GM12874 (cell line): ENCODE measurements at regions not wholly inside any gene's neighbourhood (a gene's known extent, or its start where the extent isn't known, plus 50 kb on each side); places are given as distances from the start of the nearest gene placed in this dataset.

Experiments used
- TF ChIP-seq, protein P1 (sequence below): IDR thresholded peaks from 2 replicates; pipeline ENCODE4 v1.5.1; 2011; ENCODE audit warnings: low read depth, mild to moderate bottlenecking, control low read depth, low read length, moderate library complexity; ENCODE audit not compliant: insufficient read depth

GRCh38 chr20:53742685-53743081, 149.0 kb upstream of the ZNF217 start:
- TF ChIP-seq, protein P1, sequence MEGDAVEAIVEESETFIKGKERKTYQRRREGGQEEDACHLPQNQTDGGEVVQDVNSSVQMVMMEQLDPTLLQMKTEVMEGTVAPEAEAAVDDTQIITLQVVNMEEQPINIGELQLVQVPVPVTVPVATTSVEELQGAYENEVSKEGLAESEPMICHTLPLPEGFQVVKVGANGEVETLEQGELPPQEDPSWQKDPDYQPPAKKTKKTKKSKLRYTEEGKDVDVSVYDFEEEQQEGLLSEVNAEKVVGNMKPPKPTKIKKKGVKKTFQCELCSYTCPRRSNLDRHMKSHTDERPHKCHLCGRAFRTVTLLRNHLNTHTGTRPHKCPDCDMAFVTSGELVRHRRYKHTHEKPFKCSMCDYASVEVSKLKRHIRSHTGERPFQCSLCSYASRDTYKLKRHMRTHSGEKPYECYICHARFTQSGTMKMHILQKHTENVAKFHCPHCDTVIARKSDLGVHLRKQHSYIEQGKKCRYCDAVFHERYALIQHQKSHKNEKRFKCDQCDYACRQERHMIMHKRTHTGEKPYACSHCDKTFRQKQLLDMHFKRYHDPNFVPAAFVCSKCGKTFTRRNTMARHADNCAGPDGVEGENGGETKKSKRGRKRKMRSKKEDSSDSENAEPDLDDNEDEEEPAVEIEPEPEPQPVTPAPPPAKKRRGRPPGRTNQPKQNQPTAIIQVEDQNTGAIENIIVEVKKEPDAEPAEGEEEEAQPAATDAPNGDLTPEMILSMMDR = no peak

DNA sequence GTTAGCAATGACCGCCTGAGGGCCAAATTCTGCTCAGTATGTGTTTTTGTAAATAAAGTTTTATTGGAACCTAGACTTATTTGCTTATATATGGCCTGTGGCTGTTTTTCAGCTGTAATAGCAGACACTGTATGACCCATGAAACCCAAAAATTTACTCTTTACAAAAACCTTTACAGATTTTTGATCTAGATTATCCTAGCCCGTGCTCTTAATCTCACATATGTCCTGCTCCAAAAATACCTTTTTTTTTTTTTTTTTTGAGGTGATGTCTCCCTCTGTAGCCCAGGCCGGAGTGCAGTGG, 148.0 kb upstream of the ZNF217 start:
- TF ChIP-seq, protein P1 = no peak

GRCh38 chr20:53739799-53740785, 146.5 kb upstream of the ZNF217 start:
- TF ChIP-seq, protein P1 = no peak

DNA sequence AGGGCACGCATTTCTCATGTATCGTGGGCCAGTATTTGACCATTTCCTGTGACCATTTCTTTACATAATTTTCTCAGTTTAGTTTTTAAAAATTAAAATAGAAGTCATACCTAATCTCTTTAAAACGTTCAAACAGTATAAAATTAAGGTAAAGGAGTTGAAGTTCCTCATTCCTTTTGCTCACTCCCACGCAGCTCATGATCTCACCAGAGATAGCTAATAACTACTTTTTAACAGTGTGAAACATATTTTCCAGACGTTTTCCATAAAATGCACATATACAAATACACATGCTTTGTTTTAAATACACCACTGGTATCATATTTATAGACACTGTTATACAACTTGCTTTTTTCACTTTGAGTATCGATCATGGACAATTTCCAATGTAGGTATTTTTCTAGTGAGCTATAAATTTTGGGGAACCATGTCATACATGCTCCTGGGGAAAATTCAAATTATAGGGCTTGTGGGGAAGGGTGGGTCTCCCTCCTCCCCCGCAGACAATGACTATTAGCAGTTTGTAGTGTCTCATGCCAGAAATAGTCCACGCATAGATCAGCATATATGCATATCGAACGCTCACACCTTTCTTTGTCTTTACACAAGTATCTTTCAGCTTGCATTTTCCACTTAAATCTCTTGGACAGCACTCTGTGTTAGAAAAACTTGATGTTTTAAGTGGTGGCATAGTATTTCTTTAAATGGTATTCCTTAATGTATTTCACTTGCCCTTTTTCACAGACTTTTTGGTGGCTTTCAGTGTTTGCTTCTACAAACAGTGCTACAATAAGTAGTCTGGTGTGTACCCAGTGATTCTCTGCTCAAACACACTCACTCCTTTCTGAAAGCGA, 145.5 kb upstream of the ZNF217 start:
- TF ChIP-seq, protein P1 = no peak

GRCh38 chr20:53738039-53738944, 144.7 kb upstream of the ZNF217 start:
- TF ChIP-seq, protein P1 = no peak

GRCh38 chr20:53737396-53738038, 143.9 kb upstream of the ZNF217 start:
- TF ChIP-seq, protein P1 = no peak
